ENCODE measurements at regions not wholly inside any gene's neighbourhood (a gene's known extent, or its start where the extent isn't known, plus 50 kb on each side); places are given as distances from the start of the nearest gene placed in this dataset.

GRCh38 chr2:123434546-123435395 lies 590.3 kb upstream of the CNTNAP5 start:
- TF ChIP-seq PAX5 (IDR thresholded peaks at IDR 0.05; ENCODE audit: insufficient read depth, low read length, severe bottlenecking) (no peak), POLR2AphosphoS5 (IDR thresholded peaks at IDR 0.05; ENCODE audit: low read depth, low read length) (no peak), TAF1 (IDR thresholded peaks at IDR 0.05; ENCODE audit: low read depth, low read length) (no peak), POLR2A (IDR thresholded peaks at IDR 0.05; ENCODE audit: low read depth, low read length) (no peak), SPI1 (IDR thresholded peaks at IDR 0.05; ENCODE audit: low read depth, low read length) (no peak)

Data from GM12891 (cell line).